ENCODE measurements at regions not wholly inside any gene's neighbourhood (a gene's known extent, or its start where the extent isn't known, plus 50 kb on each side); places are given as distances from the start of the nearest gene placed in this dataset.

- no CpG with 5 or more reads among the region's 2 CpGs for WGBS (ENCODE audit: insufficient coverage)
- Mint-ChIP-seq H3K4me3 (no peak overlapping the region), H3K9me3 (peaks cover 0 to 2% of the 10 kb centered on the region in 2 donors), H3K27me3 (ENCODE audit: low read depth in 2 of 2) (peaks cover 3 to 42% of the 10 kb centered on the region in 2 donors), H3K4me1 (no peaks in the 10 kb centered on the region), H3K36me3 (no peaks in the 10 kb centered on the region), H3K27ac (no peak overlapping the region)
- DNase-seq (no peak), ATAC-seq (no peak)
- no peak overlapping the region for H3K27ac ChIP-seq (ENCODE audit: low read length)
- no peaks in the 10 kb centered on the region for H3K4me1 ChIP-seq (ENCODE audit: control insufficient read depth, insufficient read depth, low read length)
- no peaks in the 10 kb centered on the region for H3K9me3 ChIP-seq (ENCODE audit: control insufficient read depth, insufficient read depth, low read length)
- no peak overlapping the region for H3K4me3 ChIP-seq (ENCODE audit: low read length)
- TF ChIP-seq, protein P1, sequence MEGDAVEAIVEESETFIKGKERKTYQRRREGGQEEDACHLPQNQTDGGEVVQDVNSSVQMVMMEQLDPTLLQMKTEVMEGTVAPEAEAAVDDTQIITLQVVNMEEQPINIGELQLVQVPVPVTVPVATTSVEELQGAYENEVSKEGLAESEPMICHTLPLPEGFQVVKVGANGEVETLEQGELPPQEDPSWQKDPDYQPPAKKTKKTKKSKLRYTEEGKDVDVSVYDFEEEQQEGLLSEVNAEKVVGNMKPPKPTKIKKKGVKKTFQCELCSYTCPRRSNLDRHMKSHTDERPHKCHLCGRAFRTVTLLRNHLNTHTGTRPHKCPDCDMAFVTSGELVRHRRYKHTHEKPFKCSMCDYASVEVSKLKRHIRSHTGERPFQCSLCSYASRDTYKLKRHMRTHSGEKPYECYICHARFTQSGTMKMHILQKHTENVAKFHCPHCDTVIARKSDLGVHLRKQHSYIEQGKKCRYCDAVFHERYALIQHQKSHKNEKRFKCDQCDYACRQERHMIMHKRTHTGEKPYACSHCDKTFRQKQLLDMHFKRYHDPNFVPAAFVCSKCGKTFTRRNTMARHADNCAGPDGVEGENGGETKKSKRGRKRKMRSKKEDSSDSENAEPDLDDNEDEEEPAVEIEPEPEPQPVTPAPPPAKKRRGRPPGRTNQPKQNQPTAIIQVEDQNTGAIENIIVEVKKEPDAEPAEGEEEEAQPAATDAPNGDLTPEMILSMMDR (IDR thresholded peaks at IDR 0.05): no peak
- no peaks in the 10 kb centered on the region for H3K36me3 ChIP-seq (ENCODE audit: control insufficient read depth, insufficient read depth, low read length)
- intact Hi-C loops (cut with micrococcal nuclease): no loop called here
- H3K27me3 ChIP-seq (ENCODE audit: control insufficient read depth, insufficient read depth, low read length): peaks cover 4% of the 10 kb centered on the region
These were observed 143.2 kb downstream of the ATP6V1G3 start for GRCh38 chr1:198397208-198397808.

GRCh38 chr1:198391393-198392020 is 149.0 kb downstream of the ATP6V1G3 start:
- H3K4me1 Mint-ChIP-seq: no peaks in the 10 kb centered on the region
- Histone ChIP-seq H3K36me3 (ENCODE audit: control insufficient read depth, insufficient read depth, low read length) (no peaks in the 10 kb centered on the region), H3K27ac (ENCODE audit: low read length) (no peak overlapping the region), H3K27me3 (ENCODE audit: control insufficient read depth, insufficient read depth, low read length) (no peaks in the 10 kb centered on the region), H3K4me3 (ENCODE audit: low read length) (no peak overlapping the region), H3K9me3 (ENCODE audit: control insufficient read depth, insufficient read depth, low read length) (no peaks in the 10 kb centered on the region), H3K4me1 (ENCODE audit: control insufficient read depth, insufficient read depth, low read length) (no peaks in the 10 kb centered on the region)
- intact Hi-C loops (cut with micrococcal nuclease): no loop called here
- no peaks in the 10 kb centered on the region for H3K9me3 Mint-ChIP-seq
- WGBS (ENCODE audit: insufficient coverage): 86% methylated on average over 9 of the region's 10 CpGs
- ATAC-seq: no peak
- TF ChIP-seq, protein P1 (IDR thresholded peaks at IDR 0.05): no peak
- DNase-seq: no peak
- H3K27ac Mint-ChIP-seq: no peak overlapping the region
- peaks cover 0 to 7% of the 10 kb centered on the region in 2 donors for H3K27me3 Mint-ChIP-seq (ENCODE audit: low read depth in 2 of 2)
- no peaks in the 10 kb centered on the region for H3K36me3 Mint-ChIP-seq
- H3K4me3 Mint-ChIP-seq: no peak overlapping the region

DNA sequence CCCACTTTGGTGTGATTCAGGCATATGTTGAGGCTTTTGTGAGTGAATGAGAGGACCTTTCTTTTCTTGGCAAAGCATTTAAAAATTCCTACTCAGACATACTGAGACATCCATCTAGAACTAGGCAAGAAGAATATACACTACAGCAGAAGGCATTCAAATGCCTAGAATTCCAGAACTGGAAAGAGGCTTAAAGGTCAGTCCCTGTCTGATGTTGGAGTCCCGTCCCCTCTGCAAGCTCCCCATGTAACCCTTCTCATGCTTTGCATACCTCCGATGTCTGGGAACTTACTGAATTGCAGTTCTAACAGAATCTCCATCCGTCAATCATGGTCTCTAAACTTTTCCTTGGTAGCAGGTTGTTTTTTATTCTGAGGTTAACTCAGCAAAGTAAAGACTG is 152.9 kb downstream of the ATP6V1G3 start:
- H3K4me3 Mint-ChIP-seq: no peak overlapping the region
- H3K36me3 Mint-ChIP-seq: no peaks in the 10 kb centered on the region
- Histone ChIP-seq H3K36me3 (ENCODE audit: control insufficient read depth, insufficient read depth, low read length) (no peaks in the 10 kb centered on the region), H3K27ac (ENCODE audit: low read length) (no peak overlapping the region), H3K4me3 (ENCODE audit: low read length) (no peak overlapping the region), H3K4me1 (ENCODE audit: control insufficient read depth, insufficient read depth, low read length) (no peaks in the 10 kb centered on the region), H3K27me3 (ENCODE audit: control insufficient read depth, insufficient read depth, low read length) (no peaks in the 10 kb centered on the region), H3K9me3 (ENCODE audit: control insufficient read depth, insufficient read depth, low read length) (no peaks in the 10 kb centered on the region)
- no peak overlapping the region for H3K27ac Mint-ChIP-seq
- no peak for ATAC-seq
- DNase-seq: no peak
- H3K27me3 Mint-ChIP-seq (ENCODE audit: low read depth in 2 of 2): peaks cover 0 to 14% of the 10 kb centered on the region in 2 donors
- TF ChIP-seq, protein P1 (IDR thresholded peaks at IDR 0.05): no peak
- H3K4me1 Mint-ChIP-seq: no peaks in the 10 kb centered on the region
- 92% methylated on average over 3 of the region's 3 CpGs for WGBS (ENCODE audit: insufficient coverage)
- intact Hi-C loops (cut with micrococcal nuclease): no loop called here
- no peaks in the 10 kb centered on the region for H3K9me3 Mint-ChIP-seq

DNA sequence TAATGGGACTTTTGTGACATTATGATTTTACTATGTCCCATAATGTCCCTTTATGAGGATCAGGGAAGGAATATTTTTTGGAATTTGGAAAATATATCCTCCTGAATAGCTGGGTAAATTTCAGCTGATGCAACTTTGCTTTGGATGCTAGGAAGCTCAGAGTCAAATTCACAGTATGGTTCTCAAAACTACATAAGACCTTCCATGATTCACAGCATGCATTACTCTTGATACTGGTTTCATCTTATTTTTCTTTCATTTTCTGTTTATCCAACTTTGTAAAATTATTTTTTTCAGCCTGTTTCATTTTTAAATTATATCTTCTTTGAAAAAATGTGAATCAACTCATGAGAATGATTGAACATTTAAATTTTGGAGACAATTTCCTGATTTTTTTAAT is 160.2 kb downstream of the ATP6V1G3 start:
- Mint-ChIP-seq H3K36me3 (peaks cover 10% of the 10 kb centered on the region), H3K27me3 (ENCODE audit: low read depth in 2 of 2) (peaks cover 3 to 7% of the 10 kb centered on the region in 2 donors), H3K9me3 (peaks cover 0 to 3% of the 10 kb centered on the region in 2 donors), H3K27ac (no peak overlapping the region), H3K4me1 (peaks cover 8 to 11% of the 10 kb centered on the region in 2 donors), H3K4me3 (no peak overlapping the region)
- H3K36me3 ChIP-seq (ENCODE audit: control insufficient read depth, insufficient read depth, low read length): no peaks in the 10 kb centered on the region
- H3K27ac ChIP-seq (ENCODE audit: low read length): no peak overlapping the region
- no peaks in the 10 kb centered on the region for H3K27me3 ChIP-seq (ENCODE audit: control insufficient read depth, insufficient read depth, low read length)
- ATAC-seq (no peak), DNase-seq (no peak)
- TF ChIP-seq, protein P1 (IDR thresholded peaks at IDR 0.05): no peak
- no peaks in the 10 kb centered on the region for H3K9me3 ChIP-seq (ENCODE audit: control insufficient read depth, insufficient read depth, low read length)
- H3K4me3 ChIP-seq (ENCODE audit: low read length): no peak overlapping the region
- H3K4me1 ChIP-seq (ENCODE audit: control insufficient read depth, insufficient read depth, low read length): no peaks in the 10 kb centered on the region
- intact Hi-C loops (cut with micrococcal nuclease): no loop called here
